OCI-LY7 (cell line): ENCODE measurements at regions not wholly inside any gene's neighbourhood (a gene's known extent, or its start where the extent isn't known, plus 50 kb on each side); places are given as distances from the start of the nearest gene placed in this dataset.

ENCODE experiments used
- BruUV-seq: library from RNA; stranded (reverse); fragments of 400-500 nt; replicated peaks from 2 replicates; lab custom pipeline; 2021; lab: Mats Ljungman, UMichigan
- CTCF ChIA-PET: fragments of 300-600 bp; sonication (Branson Sonifier 250); formaldehyde crosslinking; loops from one replicate; lab custom pipeline; 2022; ENCODE audit warnings: antibody characterized with exemption; ENCODE audit not compliant: unreplicated experiment; lab: Charles Lee
- POLR2A ChIA-PET: fragments of 300-600 bp; sonication (Branson Sonifier 250); formaldehyde crosslinking; loops from one replicate; lab custom pipeline; 2022; ENCODE audit warnings: antibody characterized with exemption; lab: Charles Lee
- DNase-seq: peaks from one replicate; pipeline ENCODE4 v3.0.0-alpha.2; 2015; ENCODE audit warnings: low spot score
- H2AFZ ChIP-seq: fragments of 200-600 bp; sonication (generic), shearing (Covaris generic); 2 replicates; pipeline ENCODE4 v1.6.1; 2014; ENCODE audit warnings: mild to moderate bottlenecking, antibody characterized with exemption, low read length, moderate library complexity
- H3K27ac ChIP-seq: fragments of 200-600 bp; sonication (generic); 2 replicates; pipeline ENCODE4 v1.5.1; 2014; ENCODE audit warnings: mixed run types, low read depth, mild to moderate bottlenecking, moderate library complexity, low read length, inconsistent platforms; ENCODE audit not compliant: poor library complexity, severe bottlenecking
- H3K36me3 ChIP-seq: fragments of 200-600 bp; sonication (generic); 2 replicates; pipeline ENCODE4 v1.6.1; 2014; ENCODE audit warnings: mild to moderate bottlenecking, antibody characterized with exemption, low read length, moderate library complexity, mixed read lengths; ENCODE audit not compliant: insufficient read depth
- H3K4me1 ChIP-seq: fragments of 200-600 bp; sonication (generic); 2 replicates; pipeline ENCODE4 v1.5.1; 2014; ENCODE audit warnings: mild to moderate bottlenecking, low read length; ENCODE audit not compliant: insufficient read depth, poor library complexity, severe bottlenecking
- H3K4me2 ChIP-seq: fragments of 200-600 bp; sonication (generic); 2 replicates; pipeline ENCODE4 v1.6.1; 2014; ENCODE audit warnings: mild to moderate bottlenecking, low read length
- H3K4me3 ChIP-seq: fragments of 200-600 bp; sonication (generic); 2 replicates; pipeline ENCODE4 v1.5.1; 2014; ENCODE audit warnings: mild to moderate bottlenecking, low read depth, low read length; ENCODE audit not compliant: poor library complexity, severe bottlenecking
- H3K79me2 ChIP-seq: fragments of 200-600 bp; sonication (generic); 2 replicates; pipeline ENCODE4 v1.6.1; 2016; ENCODE audit warnings: low read depth, mild to moderate bottlenecking, low read length, moderate library complexity, mixed read lengths; ENCODE audit not compliant: insufficient read depth
- H3K9me2 ChIP-seq: fragments of 200-600 bp; sonication (generic); 2 replicates; pipeline ENCODE4 v1.6.1; 2016; ENCODE audit warnings: mild to moderate bottlenecking, low read length, mixed read lengths; ENCODE audit not compliant: insufficient read depth
- H3K9me3 ChIP-seq: fragments of 200-600 bp; sonication (generic); 2 replicates; pipeline ENCODE4 v1.6.1; 2014; ENCODE audit warnings: mild to moderate bottlenecking, mixed run types, low read length, mixed read lengths
- H4K20me1 ChIP-seq: fragments of 200-600 bp; sonication (generic); 2 replicates; pipeline ENCODE4 v1.6.1; 2014; ENCODE audit warnings: mild to moderate bottlenecking, antibody characterized with exemption, low read length, moderate library complexity, mixed read lengths; ENCODE audit not compliant: insufficient read depth
- CTCF ChIP-seq: fragments of 200-600 bp; sonication (generic); conservative IDR thresholded peaks from 2 replicates; pipeline ENCODE4 v1.5.1; 2014; ENCODE audit warnings: mild to moderate bottlenecking, antibody characterized with exemption, low read length, moderate library complexity, mixed read lengths
- EZH2phosphoT487 ChIP-seq: fragments of 200-600 bp; sonication (generic); IDR thresholded peaks from 2 replicates; pipeline ENCODE4 v1.6.1; 2018; ENCODE audit warnings: low read depth, borderline replicate concordance, mild to moderate bottlenecking, mixed run types, antibody characterized with exemption, low read length, moderate library complexity, mixed read lengths
- intact Hi-C: fragments of 100-400 bp; cut with micrococcal nuclease; formaldehyde crosslinking; loops from one replicate; pipeline ENCODE4 v1.10.0; 2022; ENCODE audit not compliant: unreplicated experiment

DNA sequence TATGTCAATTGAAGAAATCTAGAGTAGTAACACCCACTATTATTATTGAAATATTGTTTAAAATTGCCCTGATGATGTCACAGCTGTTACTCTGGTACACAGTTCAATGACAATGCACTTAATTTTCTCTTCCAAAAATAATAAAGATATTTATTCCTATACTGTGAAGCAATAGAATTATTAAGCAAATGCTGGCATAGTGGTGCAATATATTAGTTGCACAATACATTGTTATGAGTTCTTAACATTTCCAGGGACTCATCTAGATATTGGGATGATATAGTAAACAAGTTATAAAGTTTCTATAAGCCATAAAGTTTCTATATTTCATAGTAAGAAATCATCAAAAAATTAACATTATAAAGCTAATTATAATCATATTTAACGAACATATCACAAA, 897.8 kb downstream of the LRFN5 start:
- H2AFZ ChIP-seq, result no peak overlapping the region

DNA sequence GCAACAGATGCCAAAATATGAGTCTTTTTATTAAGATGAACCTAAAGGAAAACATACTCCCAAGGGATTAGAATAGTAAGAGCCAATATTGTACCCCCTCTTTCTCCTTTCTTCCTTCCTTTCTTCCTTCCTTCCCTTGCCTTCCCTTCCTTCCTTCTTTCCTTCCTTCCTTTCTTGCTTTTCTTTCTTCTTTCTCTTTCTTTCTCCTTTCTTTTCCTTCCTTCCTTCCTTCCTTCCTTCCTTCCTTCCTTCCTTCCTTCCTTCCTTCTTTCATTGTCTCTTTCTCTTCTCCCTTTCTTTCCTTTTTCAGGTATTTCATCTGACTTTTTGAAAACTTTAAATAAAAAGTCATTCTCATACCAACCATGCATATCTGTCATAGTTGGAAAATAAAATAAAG, 892.5 kb downstream of the LRFN5 start:
- BruUV-seq, result no TSS peak
- DNase-seq, result no peak
- H3K4me3 ChIP-seq, result no peak overlapping the region
- H4K20me1 ChIP-seq, result no peaks in the 10 kb centered on the region
- ChIA-PET CTCF (no interaction called here), POLR2A (no interaction called here)
- no peak overlapping the region for H3K27ac ChIP-seq
- H3K9me3 ChIP-seq, result no peaks in the 10 kb centered on the region
- H3K9me2 ChIP-seq, result no peaks in the 10 kb centered on the region
- TF ChIP-seq CTCF (no peak), EZH2phosphoT487 (no peak)
- no peaks in the 10 kb centered on the region for H3K4me1 ChIP-seq
- H2AFZ ChIP-seq, result no peak overlapping the region
- no peaks in the 10 kb centered on the region for H3K36me3 ChIP-seq
- no peaks in the 10 kb centered on the region for H3K79me2 ChIP-seq
- intact Hi-C loops, result no loop called here
- H3K4me2 ChIP-seq, result no peak overlapping the region

More for the DNA sequence above, 897.8 kb downstream of the LRFN5 start:
- intact Hi-C loops, result no loop called here
- no peaks in the 10 kb centered on the region for H3K4me1 ChIP-seq
- CTCF ChIA-PET, result no interaction called here
- H3K36me3 ChIP-seq, result no peaks in the 10 kb centered on the region
- no TSS peak for BruUV-seq
- TF ChIP-seq CTCF, result no peak
- TF ChIP-seq EZH2phosphoT487, result no peak
- POLR2A ChIA-PET, result interaction anchor here (0.6 to 1.6 kb wide), 3 partner anchors 10 to 27 kb away, joined by 3 read pairs; no protein-coding TSS in a partner anchor
- no peaks in the 10 kb centered on the region for H3K79me2 ChIP-seq
- no peak overlapping the region for H3K4me3 ChIP-seq
- no peaks in the 10 kb centered on the region for H4K20me1 ChIP-seq
- H3K27ac ChIP-seq, result no peak overlapping the region
- DNase-seq, result no peak
- H3K4me2 ChIP-seq, result no peak overlapping the region
- no peaks in the 10 kb centered on the region for H3K9me2 ChIP-seq
- H3K9me3 ChIP-seq, result no peaks in the 10 kb centered on the region

- no TSS peak for BruUV-seq
Observed at GRCh38 chr14:42490536-42490935, 883.9 kb downstream of the LRFN5 start.

More at GRCh38 chr14:42490536-42490935, 883.9 kb downstream of the LRFN5 start:
- no peak for DNase-seq
- Histone ChIP-seq H3K9me3 (no peaks in the 10 kb centered on the region), H2AFZ (no peak overlapping the region), H3K27ac (no peak overlapping the region), H4K20me1 (no peaks in the 10 kb centered on the region), H3K4me3 (no peak overlapping the region), H3K36me3 (no peaks in the 10 kb centered on the region), H3K79me2 (no peaks in the 10 kb centered on the region), H3K4me2 (no peak overlapping the region), H3K4me1 (no peaks in the 10 kb centered on the region), H3K9me2 (no peaks in the 10 kb centered on the region)
- CTCF ChIA-PET, result no interaction called here
- intact Hi-C loops, result no loop called here
- TF ChIP-seq CTCF (no peak), EZH2phosphoT487 (no peak)
- POLR2A ChIA-PET, result interaction anchor here (0.7 kb wide), 1 partner anchor 697 kb away, joined by 3 read pairs; no protein-coding TSS in a partner anchor
